Thyroid gland (tissue), 4 donors: ENCODE measurements at regions not wholly inside any gene's neighbourhood (a gene's known extent, or its start where the extent isn't known, plus 50 kb on each side); places are given as distances from the start of the nearest gene placed in this dataset.

Experiments used
- CTCF ChIP-seq, 6 experiments: fragments of 200-600 bp in 3 of 6; fragments of 450-650 bp in 3 of 6; sonication (generic) in 3 of 6; IDR thresholded peaks; one replicate each; pipeline ENCODE4 v1.5.1; 2016 to 2019; ENCODE audit warnings: antibody characterized with exemption in 6 of 6, mild to moderate bottlenecking in 2 of 6, inconsistent platforms in 1 of 6, moderate library complexity in 1 of 6
- POLR2A ChIP-seq, 2 donors: fragments of 450-650 bp; IDR thresholded peaks; one replicate each; pipeline ENCODE4 v1.6.1; 2017; ENCODE audit warnings: antibody characterized with exemption in 2 of 2, mild to moderate bottlenecking in 2 of 2, moderate library complexity in 1 of 2

GRCh38 chr20:39124064-39124463 is 161.9 kb downstream of the DHX35 start:
- TF ChIP-seq CTCF (IDR thresholded peaks at IDR 0.05) (no peak), POLR2A (IDR thresholded peaks at IDR 0.05) (no peak)
